DOHH2 (cell line): ENCODE measurements at regions not wholly inside any gene's neighbourhood (a gene's known extent, or its start where the extent isn't known, plus 50 kb on each side); places are given as distances from the start of the nearest gene placed in this dataset.

Source experiments
- H3F3A ChIP-seq: fragments of 200-600 bp; sonication (generic), shearing (Covaris generic); 2 replicates; pipeline ENCODE4 v1.6.0; 2016; ENCODE audit warnings: antibody characterized with exemption, mild to moderate bottlenecking; ENCODE audit not compliant: control insufficient read depth, insufficient read depth
- H3K27ac ChIP-seq: fragments of 200-600 bp; sonication (generic); 2 replicates; pipeline ENCODE4 v1.5.1; 2014; ENCODE audit warnings: low read depth, mild to moderate bottlenecking, low read length, moderate library complexity
- H3K27me3 ChIP-seq: fragments of 200-600 bp; sonication (generic); 2 replicates; pipeline ENCODE4 v1.6.1; 2014; ENCODE audit warnings: mild to moderate bottlenecking, low read length, mixed read lengths; ENCODE audit not compliant: control insufficient read depth
- H3K36me3 ChIP-seq: fragments of 200-600 bp; sonication (generic); 2 replicates; pipeline ENCODE4 v1.6.1; 2014; ENCODE audit warnings: mild to moderate bottlenecking, low read length, moderate library complexity, mixed read lengths; ENCODE audit not compliant: control insufficient read depth
- H3K4me1 ChIP-seq: fragments of 200-600 bp; sonication (generic); 2 replicates; pipeline ENCODE4 v1.6.1; 2014; ENCODE audit warnings: mild to moderate bottlenecking, low read length, mixed read lengths; ENCODE audit not compliant: control insufficient read depth
- H3K4me2 ChIP-seq: fragments of 200-600 bp; sonication (generic); 2 replicates; pipeline ENCODE4 v1.6.0; 2014; ENCODE audit warnings: mild to moderate bottlenecking, low read length, moderate library complexity
- H3K4me3 ChIP-seq: fragments of 200-600 bp; sonication (generic); 2 replicates; pipeline ENCODE4 v1.5.1; 2014; ENCODE audit warnings: mild to moderate bottlenecking, low read length, mixed read lengths
- H3K79me2 ChIP-seq: fragments of 200-600 bp; sonication (generic); 2 replicates; pipeline ENCODE4 v1.6.1; 2014; ENCODE audit warnings: mild to moderate bottlenecking, low read length, mixed read lengths; ENCODE audit not compliant: control insufficient read depth
- H3K9me2 ChIP-seq: fragments of 200-600 bp; sonication (generic); replicated peaks from 2 replicates; pipeline ENCODE4 v1.6.1; 2014; ENCODE audit warnings: mild to moderate bottlenecking, low read length, mixed read lengths; ENCODE audit not compliant: control insufficient read depth
- H3K9me3 ChIP-seq: fragments of 200-600 bp; sonication (generic); 2 replicates; pipeline ENCODE4 v1.6.1; 2014; ENCODE audit warnings: antibody characterized with exemption, low read length, mixed read lengths; ENCODE audit not compliant: control insufficient read depth, insufficient read depth
- H4K20me1 ChIP-seq: fragments of 200-600 bp; sonication (generic); 2 replicates; pipeline ENCODE4 v1.6.0; 2014; ENCODE audit warnings: low read depth, mild to moderate bottlenecking, antibody characterized with exemption, low read length, moderate library complexity; ENCODE audit not compliant: control insufficient read depth, insufficient read depth
- EZH2phosphoT487 ChIP-seq: fragments of 200-600 bp; sonication (generic); IDR thresholded peaks from 2 replicates; pipeline ENCODE4 v1.6.1; 2017; ENCODE audit warnings: borderline replicate concordance, mild to moderate bottlenecking, antibody characterized with exemption, low read length, moderate library complexity, mixed read lengths
- TF ChIP-seq, protein P1 (sequence below): fragments of 200-600 bp; sonication (generic); IDR thresholded peaks from one replicate; pipeline ENCODE4 v1.5.1; 2014; ENCODE audit warnings: antibody characterized with exemption, mild to moderate bottlenecking, low read depth, low read length; ENCODE audit not compliant: poor library complexity, severe bottlenecking

DNA sequence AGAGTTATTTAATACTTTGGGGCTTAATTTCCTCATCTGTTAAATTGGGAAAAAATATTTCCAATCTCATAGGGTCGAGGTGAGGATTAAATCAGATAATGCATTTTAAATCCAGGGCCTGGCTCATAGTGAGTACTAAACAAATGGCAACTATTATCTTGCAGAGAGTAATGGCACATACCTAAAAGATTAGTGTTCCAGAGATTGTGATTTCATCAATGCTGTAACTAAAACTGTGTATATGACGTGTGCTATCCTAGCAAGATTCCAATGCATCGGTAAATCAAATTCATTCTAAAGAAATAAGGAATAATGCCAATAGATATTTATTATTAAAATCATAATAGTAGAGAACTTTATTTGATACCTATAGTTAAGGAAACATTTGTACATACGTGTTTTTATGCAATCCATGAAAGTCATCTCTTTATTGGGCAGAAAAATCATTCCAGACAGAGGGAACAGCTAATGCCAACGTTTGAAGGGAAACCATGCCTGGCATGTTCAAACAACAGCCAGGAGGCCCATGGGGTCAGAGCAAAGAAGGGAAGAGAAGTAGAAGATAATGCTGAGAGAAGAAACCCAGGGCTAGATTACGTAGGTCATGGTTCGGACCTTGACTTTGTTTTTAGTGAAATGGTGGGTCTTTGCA, 174.8 kb upstream of the AGR3 start:
- Histone ChIP-seq H3K4me2 (no peak overlapping the region), H3K27ac (no peak overlapping the region), H3K4me1 (peaks cover 23% of the 10 kb centered on the region), H3K9me2 (no peaks in the 10 kb centered on the region), H3K9me3 (no peaks in the 10 kb centered on the region), H3F3A (no peaks in the 10 kb centered on the region), H4K20me1 (no peaks in the 10 kb centered on the region), H3K79me2 (no peaks in the 10 kb centered on the region), H3K36me3 (no peaks in the 10 kb centered on the region), H3K27me3 (no peaks in the 10 kb centered on the region), H3K4me3 (no peak overlapping the region)
- TF ChIP-seq, protein P1, sequence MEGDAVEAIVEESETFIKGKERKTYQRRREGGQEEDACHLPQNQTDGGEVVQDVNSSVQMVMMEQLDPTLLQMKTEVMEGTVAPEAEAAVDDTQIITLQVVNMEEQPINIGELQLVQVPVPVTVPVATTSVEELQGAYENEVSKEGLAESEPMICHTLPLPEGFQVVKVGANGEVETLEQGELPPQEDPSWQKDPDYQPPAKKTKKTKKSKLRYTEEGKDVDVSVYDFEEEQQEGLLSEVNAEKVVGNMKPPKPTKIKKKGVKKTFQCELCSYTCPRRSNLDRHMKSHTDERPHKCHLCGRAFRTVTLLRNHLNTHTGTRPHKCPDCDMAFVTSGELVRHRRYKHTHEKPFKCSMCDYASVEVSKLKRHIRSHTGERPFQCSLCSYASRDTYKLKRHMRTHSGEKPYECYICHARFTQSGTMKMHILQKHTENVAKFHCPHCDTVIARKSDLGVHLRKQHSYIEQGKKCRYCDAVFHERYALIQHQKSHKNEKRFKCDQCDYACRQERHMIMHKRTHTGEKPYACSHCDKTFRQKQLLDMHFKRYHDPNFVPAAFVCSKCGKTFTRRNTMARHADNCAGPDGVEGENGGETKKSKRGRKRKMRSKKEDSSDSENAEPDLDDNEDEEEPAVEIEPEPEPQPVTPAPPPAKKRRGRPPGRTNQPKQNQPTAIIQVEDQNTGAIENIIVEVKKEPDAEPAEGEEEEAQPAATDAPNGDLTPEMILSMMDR = no peak
- TF ChIP-seq EZH2phosphoT487 = no peak

DNA sequence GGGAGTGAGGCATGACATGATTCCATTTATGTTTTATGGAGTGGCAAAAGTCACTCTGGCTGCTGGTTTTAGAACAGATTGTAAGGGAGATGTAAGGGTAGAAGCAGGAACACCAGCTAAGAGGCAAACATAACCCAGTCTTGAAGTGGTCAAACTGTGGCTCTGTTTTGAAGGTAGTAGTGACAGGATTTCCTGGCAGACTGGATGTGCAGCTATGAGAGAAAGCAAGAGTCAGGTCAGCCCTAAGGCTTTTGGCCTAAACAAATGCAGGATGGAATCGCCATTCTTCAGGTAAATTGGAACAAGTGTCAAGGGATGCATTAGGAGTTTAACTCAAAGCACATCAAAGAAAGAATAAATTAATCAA, 175.3 kb upstream of the AGR3 start:
- Histone ChIP-seq H3K27ac (no peak overlapping the region), H3K4me3 (no peak overlapping the region), H3K36me3 (no peaks in the 10 kb centered on the region), H3K27me3 (no peaks in the 10 kb centered on the region), H4K20me1 (no peaks in the 10 kb centered on the region), H3K79me2 (no peaks in the 10 kb centered on the region), H3F3A (no peaks in the 10 kb centered on the region), H3K9me3 (no peaks in the 10 kb centered on the region), H3K4me2 (no peak overlapping the region), H3K9me2 (no peaks in the 10 kb centered on the region), H3K4me1 (peaks cover 23% of the 10 kb centered on the region)
- TF ChIP-seq, protein P1 = no peak
- TF ChIP-seq EZH2phosphoT487 = no peak

DNA sequence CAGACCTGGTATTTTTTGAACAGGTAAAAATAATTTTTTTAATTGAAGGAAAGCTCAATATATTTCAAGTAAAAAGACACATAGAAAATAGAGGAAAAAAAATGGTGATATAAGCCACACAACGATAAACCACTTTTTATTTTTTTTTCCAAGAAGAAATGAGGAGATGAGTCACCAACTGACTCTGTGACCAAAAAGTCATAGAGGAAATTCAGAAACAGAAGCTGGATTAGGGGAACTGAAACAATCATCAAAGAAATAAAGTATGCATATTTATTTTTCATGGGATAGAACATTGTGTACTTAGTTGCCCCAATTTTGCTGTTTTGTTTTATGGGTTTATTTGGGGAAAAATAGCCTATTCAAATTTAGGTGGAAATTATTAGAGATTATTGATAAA, 176.8 kb upstream of the AGR3 start:
- Histone ChIP-seq H3K4me2 (peak overlapping the region; percentile 5; the same call in 1 of the 2 replicates), H3K9me3 (no peaks in the 10 kb centered on the region), H3K4me1 (peaks cover 23% of the 10 kb centered on the region), H3K79me2 (no peaks in the 10 kb centered on the region), H3K9me2 (no peaks in the 10 kb centered on the region), H4K20me1 (no peaks in the 10 kb centered on the region), H3F3A (no peaks in the 10 kb centered on the region), H3K4me3 (no peak overlapping the region), H3K27me3 (no peaks in the 10 kb centered on the region), H3K27ac (no peak overlapping the region), H3K36me3 (no peaks in the 10 kb centered on the region)
- TF ChIP-seq, protein P1 = no peak
- TF ChIP-seq EZH2phosphoT487 = no peak
